Left ventricle myocardium superior (tissue), 1 donor: ENCODE measurements at regions not wholly inside any gene's neighbourhood (a gene's known extent, or its start where the extent isn't known, plus 50 kb on each side); places are given as distances from the start of the nearest gene placed in this dataset.

Experiments used
- ATAC-seq: fragments of 200-7000 bp; cut with Tn5 transposase; one replicate; pipeline ENCODE4 v1.9.1; 2020; ENCODE audit warnings: mild to moderate bottlenecking, moderate library complexity
- DNase-seq: peaks from one replicate; pipeline ENCODE4 v3.0.0-alpha.2; 2020
- intact Hi-C: fragments of 100-400 bp; cut with micrococcal nuclease; formaldehyde crosslinking; loops from one replicate; pipeline ENCODE4 v1.11.0; 2022
- donor health status: DM: no; HTN: yes; CAD: no; lungs with severe emphysema.

GRCh38 chr2:15730545-15731212 lies 139.0 kb downstream of the DDX1 start:
- DNase-seq, result peak; percentile 98
- intact Hi-C loops, result no loop called here
- ATAC-seq, result peak; percentile 91

- intact Hi-C loops, result no loop called here
- no peak for ATAC-seq
- DNase-seq, result no peak
Measured at GRCh38 chr2:15731213-15731888, 139.7 kb downstream of the DDX1 start.

GRCh38 chr2:15731889-15732271 lies 140.2 kb downstream of the DDX1 start:
- DNase-seq, result no peak
- intact Hi-C loops, result no loop called here
- ATAC-seq, result no peak

GRCh38 chr2:15732341-15733077 lies 140.8 kb downstream of the DDX1 start:
- DNase-seq (no peak), ATAC-seq (no peak)
- intact Hi-C loops, result no loop called here

- ATAC-seq, result peak; percentile 11
- intact Hi-C loops, result no loop called here
- DNase-seq, result no peak
Measured at GRCh38 chr2:15733867-15734673, 142.4 kb downstream of the DDX1 start.

- DNase-seq (no peak), ATAC-seq (peak; percentile 78)
- intact Hi-C loops, result no loop called here
Measured at GRCh38 chr2:15734674-15735483, 143.2 kb downstream of the DDX1 start.

GRCh38 chr2:15735484-15736326 lies 144.0 kb downstream of the DDX1 start:
- intact Hi-C loops, result no loop called here
- ATAC-seq (no peak), DNase-seq (no peak)

GRCh38 chr2:15736396-15737180 lies 144.9 kb downstream of the DDX1 start:
- intact Hi-C loops, result no loop called here
- ATAC-seq (no peak), DNase-seq (no peak)

- intact Hi-C loops, result no loop called here
- ATAC-seq, result no peak
Measured at GRCh38 chr2:15737314-15738224, 145.9 kb downstream of the DDX1 start.

GRCh38 chr2:15738225-15738546 lies 146.5 kb downstream of the DDX1 start:
- no peak for ATAC-seq
- intact Hi-C loops, result no loop called here

More at GRCh38 chr2:15737314-15738224, 145.9 kb downstream of the DDX1 start:
- no peak for DNase-seq

GRCh38 chr2:15738943-15739342 lies 147.3 kb downstream of the DDX1 start:
- intact Hi-C loops, result no loop called here
- DNase-seq (no peak), ATAC-seq (no peak)

More at GRCh38 chr2:15738225-15738546, 146.5 kb downstream of the DDX1 start:
- DNase-seq, result no peak

GRCh38 chr2:15744820-15745219 lies 153.2 kb downstream of the DDX1 start:
- intact Hi-C loops, result no loop called here
- DNase-seq, result no peak
- no peak for ATAC-seq

GRCh38 chr2:15745350-15745749 lies 153.7 kb downstream of the DDX1 start:
- no peak for DNase-seq
- intact Hi-C loops, result no loop called here
- ATAC-seq, result no peak

GRCh38 chr2:15745907-15746702 lies 154.4 kb downstream of the DDX1 start:
- DNase-seq, result no peak
- peak; percentile 33 for ATAC-seq
- intact Hi-C loops, result no loop called here

GRCh38 chr2:15746703-15747550 lies 155.3 kb downstream of the DDX1 start:
- ATAC-seq (no peak), DNase-seq (no peak)
- intact Hi-C loops, result no loop called here
